Naive thymus-derived CD4-positive, alpha-beta T cell (primary cell): ENCODE measurements at regions not wholly inside any gene's neighbourhood (a gene's known extent, or its start where the extent isn't known, plus 50 kb on each side); places are given as distances from the start of the nearest gene placed in this dataset.

ENCODE experiments used
- ATAC-seq: fragments of 150-1000 bp; cut with Tn5 transposase; 2 replicates; pipeline ENCODE4 v1.10.0; 2021; ENCODE audit warnings: mild to moderate bottlenecking, moderate library complexity
- CTCF ChIA-PET: fragments of 350-600 bp; sonication (Branson Sonifier 250); formaldehyde crosslinking; loops from one replicate; lab custom pipeline; 2021; ENCODE audit warnings: antibody characterized with exemption; lab: Charles Lee
- POLR2A ChIA-PET: fragments of 350-600 bp; sonication (Branson Sonifier 250); formaldehyde crosslinking; loops from one replicate; lab custom pipeline; 2021; ENCODE audit warnings: antibody characterized with exemption, inconsistent platforms; lab: Charles Lee
- DNase-seq, 9 donors: peaks; one replicate each; pipeline versions ENCODE4 v3.0.0 to v3.0.0-alpha.2; 2020 to 2022; ENCODE audit warnings: mixed read lengths in 1 of 9
- H3K27ac ChIP-seq: one replicate; pipeline ENCODE4 v1.7.0; 2013; ENCODE audit warnings: mild to moderate bottlenecking, low read depth, low read length, moderate library complexity
- H3K27me3 ChIP-seq, 2 donors: one replicate each; pipeline ENCODE4 v1.7.0; 2013; ENCODE audit warnings: low read length in 2 of 2, mild to moderate bottlenecking in 2 of 2, moderate library complexity in 2 of 2; ENCODE audit not compliant: control insufficient read depth in 2 of 2, insufficient read depth in 2 of 2
- H3K36me3 ChIP-seq, 3 experiments: 1 replicate in 2 of 3; 2 replicates in 1 of 3; pipeline ENCODE4 v1.7.0; 2013; ENCODE audit warnings: low read length in 3 of 3, mild to moderate bottlenecking in 3 of 3, moderate library complexity in 1 of 3; ENCODE audit not compliant: insufficient read depth in 3 of 3, control insufficient read depth in 2 of 3
- H3K4me1 ChIP-seq, 2 donors: one replicate each; pipeline ENCODE4 v1.7.0; 2013; ENCODE audit warnings: low read length in 2 of 2, mild to moderate bottlenecking in 2 of 2, moderate library complexity in 1 of 2; ENCODE audit not compliant: control insufficient read depth in 2 of 2, insufficient read depth in 2 of 2
- H3K4me3 ChIP-seq: 2 replicates; pipeline ENCODE4 v1.7.0; 2013; ENCODE audit warnings: mild to moderate bottlenecking, low read length
- H3K9me3 ChIP-seq, 3 experiments: 1 replicate in 2 of 3; 2 replicates in 1 of 3; pipeline ENCODE4 v1.7.0; 2013; ENCODE audit warnings: low read length in 3 of 3; ENCODE audit not compliant: control insufficient read depth in 2 of 3
- H3K27ac Mint-ChIP-seq, 9 donors: one replicate each; pipeline ENCODE4 v1.8.0; 2020 to 2022; ENCODE audit warnings: mixed read lengths in 9 of 9, mild to moderate bottlenecking in 8 of 9, moderate library complexity in 5 of 9, inconsistent platforms in 2 of 9
- H3K27me3 Mint-ChIP-seq, 5 donors: one replicate each; pipeline ENCODE4 v1.8.0; 2021 to 2022; ENCODE audit warnings: mixed read lengths in 5 of 5, mild to moderate bottlenecking in 1 of 5
- H3K36me3 Mint-ChIP-seq, 5 donors: one replicate each; pipeline ENCODE4 v1.8.0; 2020 to 2022; ENCODE audit warnings: mixed read lengths in 5 of 5, mild to moderate bottlenecking in 3 of 5, inconsistent platforms in 1 of 5
- H3K4me1 Mint-ChIP-seq, 7 donors: one replicate each; pipeline ENCODE4 v1.8.0; 2020 to 2022; ENCODE audit warnings: mixed read lengths in 7 of 7, mild to moderate bottlenecking in 3 of 7, inconsistent platforms in 1 of 7
- H3K4me3 Mint-ChIP-seq, 10 donors: one replicate each; pipeline ENCODE4 v1.8.0; 2020 to 2022; ENCODE audit warnings: mild to moderate bottlenecking in 10 of 10, mixed read lengths in 10 of 10, moderate library complexity in 6 of 10, inconsistent platforms in 2 of 10
- H3K9me3 Mint-ChIP-seq, 11 donors: one replicate each; pipeline ENCODE4 v1.8.0; 2020 to 2022; ENCODE audit warnings: mixed read lengths in 11 of 11, mild to moderate bottlenecking in 4 of 11, inconsistent platforms in 1 of 11, moderate library complexity in 1 of 11
- intact Hi-C, 2 donors: fragments of 100-400 bp; cut with micrococcal nuclease; formaldehyde crosslinking; loops; one replicate each; pipeline ENCODE4 v1.15.1; 2023

- Histone ChIP-seq H3K4me3 (no peak overlapping the region), H3K36me3 (no peaks in the 10 kb centered on the region), H3K4me1 (no peaks in the 10 kb centered on the region), H3K27me3 (no peaks in the 10 kb centered on the region), H3K27ac (no peak overlapping the region), H3K9me3 (no peaks in the 10 kb centered on the region)
- H3K4me1 Mint-ChIP-seq = peaks cover 0 to 12% (median 1%) of the 10 kb centered on the region in 7 donors
- DNase-seq (no peak), ATAC-seq (no peak)
- intact Hi-C loops = no loop called here
- ChIA-PET CTCF (no interaction called here), POLR2A (interaction anchor here (0.7 kb wide), 1 partner anchor 26 kb away, joined by 3 read pairs; no protein-coding TSS in a partner anchor)
- no peak overlapping the region for H3K4me3 Mint-ChIP-seq
- H3K27ac Mint-ChIP-seq = no peak overlapping the region
- H3K36me3 Mint-ChIP-seq = peaks cover 0 to 3% (median 0%) of the 10 kb centered on the region in 5 donors
- peaks cover 0 to 11% (median 0%) of the 10 kb centered on the region in 5 donors for H3K27me3 Mint-ChIP-seq
- peaks cover 0 to 8% (median 0%) of the 10 kb centered on the region in 11 donors for H3K9me3 Mint-ChIP-seq
Observed at GRCh38 chr16:79408355-79408754, 192.2 kb downstream of the MAF start.

- peaks cover 0 to 8% (median 0%) of the 10 kb centered on the region in 11 donors for H3K9me3 Mint-ChIP-seq
- H3K27ac ChIP-seq = no peak overlapping the region
- no peak overlapping the region for H3K4me3 ChIP-seq
- CTCF ChIA-PET = no interaction called here
- H3K4me3 Mint-ChIP-seq = no peak overlapping the region
- DNase-seq = no peak
- H3K4me1 Mint-ChIP-seq = peaks cover 0 to 8% (median 1%) of the 10 kb centered on the region in 7 donors
- H3K36me3 ChIP-seq = no peaks in the 10 kb centered on the region
- H3K27ac Mint-ChIP-seq = no peak overlapping the region
- no peaks in the 10 kb centered on the region for H3K27me3 ChIP-seq
- peaks cover 0 to 11% (median 0%) of the 10 kb centered on the region in 5 donors for H3K27me3 Mint-ChIP-seq
- no peaks in the 10 kb centered on the region for H3K9me3 ChIP-seq
- POLR2A ChIA-PET = interaction anchor here (0.7 kb wide), 1 partner anchor 26 kb away, joined by 3 read pairs; no protein-coding TSS in a partner anchor
- H3K36me3 Mint-ChIP-seq = peaks cover 0 to 3% (median 0%) of the 10 kb centered on the region in 5 donors
- H3K4me1 ChIP-seq = no peaks in the 10 kb centered on the region
- no peak for ATAC-seq
- intact Hi-C loops = no loop called here
Observed at GRCh38 chr16:79407461-79408135, 192.9 kb downstream of the MAF start.

- Histone ChIP-seq H3K27ac (no peak overlapping the region), H3K27me3 (no peaks in the 10 kb centered on the region), H3K36me3 (no peaks in the 10 kb centered on the region), H3K4me3 (no peak overlapping the region), H3K4me1 (no peaks in the 10 kb centered on the region), H3K9me3 (no peaks in the 10 kb centered on the region)
- peaks cover 0 to 11% (median 0%) of the 10 kb centered on the region in 5 donors for H3K27me3 Mint-ChIP-seq
- H3K9me3 Mint-ChIP-seq = peaks cover 0 to 8% (median 0%) of the 10 kb centered on the region in 11 donors
- H3K27ac Mint-ChIP-seq = no peak overlapping the region
- peaks cover 0 to 3% (median 0%) of the 10 kb centered on the region in 5 donors for H3K36me3 Mint-ChIP-seq
- peaks cover 0 to 5% (median 1%) of the 10 kb centered on the region in 7 donors for H3K4me1 Mint-ChIP-seq
- ATAC-seq (no peak), DNase-seq (no peak)
- CTCF ChIA-PET = no interaction called here
- POLR2A ChIA-PET = no interaction called here
- no peak overlapping the region for H3K4me3 Mint-ChIP-seq
- intact Hi-C loops = no loop called here
Observed at GRCh38 chr16:79407005-79407404, 193.5 kb downstream of the MAF start.

- Histone ChIP-seq H3K9me3 (no peaks in the 10 kb centered on the region), H3K4me3 (no peak overlapping the region), H3K36me3 (no peaks in the 10 kb centered on the region), H3K27ac (no peak overlapping the region), H3K27me3 (no peaks in the 10 kb centered on the region), H3K4me1 (no peaks in the 10 kb centered on the region)
- no peak overlapping the region for H3K27ac Mint-ChIP-seq
- DNase-seq = no peak
- peaks cover 0 to 1% (median 0%) of the 10 kb centered on the region in 7 donors for H3K4me1 Mint-ChIP-seq
- no peak for ATAC-seq
- CTCF ChIA-PET = no interaction called here
- no peaks in the 10 kb centered on the region for H3K36me3 Mint-ChIP-seq
- H3K9me3 Mint-ChIP-seq = peaks cover 0 to 12% (median 0%) of the 10 kb centered on the region in 11 donors
- peaks cover 0 to 11% (median 0%) of the 10 kb centered on the region in 5 donors for H3K27me3 Mint-ChIP-seq
- POLR2A ChIA-PET = no interaction called here
- intact Hi-C loops = no loop called here
- no peak overlapping the region for H3K4me3 Mint-ChIP-seq
Observed at GRCh38 chr16:79404571-79404970, 196.0 kb downstream of the MAF start.

- POLR2A ChIA-PET = no interaction called here
Observed at GRCh38 chr16:79403534-79403933, 197.0 kb downstream of the MAF start.

GRCh38 chr16:79402920-79403319, 197.6 kb downstream of the MAF start:
- no peak overlapping the region for H3K4me3 ChIP-seq
- no peaks in the 10 kb centered on the region for H3K36me3 Mint-ChIP-seq
- H3K4me1 Mint-ChIP-seq = peaks cover 0 to 1% (median 0%) of the 10 kb centered on the region in 7 donors
- DNase-seq = no peak
- H3K4me3 Mint-ChIP-seq = no peak overlapping the region
- peaks cover 0 to 12% (median 0%) of the 10 kb centered on the region in 11 donors for H3K9me3 Mint-ChIP-seq
- CTCF ChIA-PET = no interaction called here
- intact Hi-C loops = no loop called here
- H3K27ac Mint-ChIP-seq = no peak overlapping the region
- H3K36me3 ChIP-seq = no peaks in the 10 kb centered on the region
- H3K27ac ChIP-seq = no peak overlapping the region
- no peaks in the 10 kb centered on the region for H3K4me1 ChIP-seq
- no peak for ATAC-seq
- no peaks in the 10 kb centered on the region for H3K9me3 ChIP-seq
- POLR2A ChIA-PET = no interaction called here
- H3K27me3 Mint-ChIP-seq = peaks cover 0 to 11% (median 0%) of the 10 kb centered on the region in 5 donors
- H3K27me3 ChIP-seq = no peaks in the 10 kb centered on the region

More at GRCh38 chr16:79403534-79403933, 197.0 kb downstream of the MAF start:
- ATAC-seq (no peak), DNase-seq (no peak)
- CTCF ChIA-PET = no interaction called here
- H3K36me3 ChIP-seq = no peaks in the 10 kb centered on the region
- Mint-ChIP-seq H3K27me3 (peaks cover 0 to 11% (median 0%) of the 10 kb centered on the region in 5 donors), H3K36me3 (no peaks in the 10 kb centered on the region), H3K27ac (no peak overlapping the region), H3K9me3 (peaks cover 0 to 12% (median 0%) of the 10 kb centered on the region in 11 donors), H3K4me1 (peaks cover 0 to 1% (median 0%) of the 10 kb centered on the region in 7 donors), H3K4me3 (no peak overlapping the region)
- no peaks in the 10 kb centered on the region for H3K9me3 ChIP-seq
- H3K27ac ChIP-seq = no peak overlapping the region
- H3K4me3 ChIP-seq = no peak overlapping the region
- no peaks in the 10 kb centered on the region for H3K27me3 ChIP-seq
- no peaks in the 10 kb centered on the region for H3K4me1 ChIP-seq
- intact Hi-C loops = no loop called here

- peaks cover 0 to 8% (median 0%) of the 10 kb centered on the region in 5 donors for H3K27me3 Mint-ChIP-seq
- ChIA-PET POLR2A (no interaction called here), CTCF (no interaction called here)
- no peak overlapping the region for H3K27ac Mint-ChIP-seq
- no peaks in the 10 kb centered on the region for H3K27me3 ChIP-seq
- DNase-seq = no peak
- intact Hi-C loops = no loop called here
- H3K9me3 Mint-ChIP-seq = peaks cover 0 to 12% (median 0%) of the 10 kb centered on the region in 11 donors
- H3K4me3 ChIP-seq = no peak overlapping the region
- H3K36me3 Mint-ChIP-seq = no peaks in the 10 kb centered on the region
- ATAC-seq = no peak
- no peak overlapping the region for H3K27ac ChIP-seq
- peaks cover 0 to 1% (median 0%) of the 10 kb centered on the region in 7 donors for H3K4me1 Mint-ChIP-seq
- H3K9me3 ChIP-seq = no peaks in the 10 kb centered on the region
- H3K4me1 ChIP-seq = no peaks in the 10 kb centered on the region
- no peak overlapping the region for H3K4me3 Mint-ChIP-seq
- H3K36me3 ChIP-seq = no peaks in the 10 kb centered on the region
Observed at GRCh38 chr16:79402356-79402755, 198.2 kb downstream of the MAF start.
